ENCODE measurements at regions not wholly inside any gene's neighbourhood (a gene's known extent, or its start where the extent isn't known, plus 50 kb on each side); places are given as distances from the start of the nearest gene placed in this dataset.
"Not testable (repeated sequence)": the region's sequence is repeated elsewhere in the genome, so short reads cannot be mapped to it uniquely, and the experiment has no call there.

GRCh38 chr22:22758101-22758807 is 113.8 kb downstream of the GGTLC2 start:
- FAIRE-seq; H3K27ac ChIP-seq; H3K4me1 ChIP-seq; H3K27me3 ChIP-seq; H3K36me3 ChIP-seq; intact Hi-C loops (cut with DNase I); H3K9me3 ChIP-seq; DNase-seq; H3K4me3 ChIP-seq; ATAC-seq: not testable (repeated sequence)
- WGBS, 2 donors: 68 to 84% methylated on average over 6 of the region's 6 CpGs

GRCh38 chr22:22759371-22759770 is 115.0 kb downstream of the GGTLC2 start:
- no peaks in the 10 kb centered on the region for H3K9me3 ChIP-seq
- no peaks in the 10 kb centered on the region for H3K4me1 ChIP-seq
- no peak for DNase-seq
- WGBS, 2 donors: 64 to 71% methylated on average over 6 of the region's 6 CpGs
- FAIRE-seq: no peak
- intact Hi-C loops (cut with DNase I): no loop called here
- H3K4me3 ChIP-seq: no peak overlapping the region
- H3K27ac ChIP-seq: no peak overlapping the region
- no peaks in the 10 kb centered on the region for H3K27me3 ChIP-seq
- no peak for ATAC-seq
- no peaks in the 10 kb centered on the region for H3K36me3 ChIP-seq
- TF ChIP-seq CTCF (IDR thresholded peaks at IDR 0.05): no peak

GRCh38 chr22:22759889-22760546 is 115.6 kb downstream of the GGTLC2 start:
- no peak overlapping the region for H3K4me3 ChIP-seq
- FAIRE-seq: no peak
- intact Hi-C loops (cut with DNase I): no loop called here
- no peaks in the 10 kb centered on the region for H3K9me3 ChIP-seq
- no peak for TF ChIP-seq CTCF (IDR thresholded peaks at IDR 0.05)
- no peaks in the 10 kb centered on the region for H3K4me1 ChIP-seq
- H3K27me3 ChIP-seq: no peaks in the 10 kb centered on the region
- H3K27ac ChIP-seq: no peak overlapping the region
- DNase-seq: no peak
- H3K36me3 ChIP-seq: no peaks in the 10 kb centered on the region
- no peak for ATAC-seq
- 73 to 80% methylated on average over 7 of the region's 7 CpGs for WGBS, 2 donors

DNA sequence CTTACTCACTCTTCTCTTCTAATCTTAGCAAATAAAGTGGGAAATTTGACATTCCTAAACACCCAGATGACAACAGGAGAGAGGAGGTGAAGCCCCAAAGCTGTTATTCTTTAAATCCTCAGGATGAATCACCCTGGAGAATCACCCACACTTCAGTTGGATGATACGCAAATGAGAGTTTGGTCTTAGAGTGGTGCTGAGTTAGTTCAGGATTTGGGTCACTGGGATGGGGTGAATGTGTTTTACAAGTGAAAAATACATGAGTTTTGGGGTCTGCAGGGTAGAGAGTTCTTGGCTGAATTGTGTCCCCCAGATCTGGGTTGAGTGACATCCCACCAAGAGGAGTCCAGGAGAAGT is 117.2 kb downstream of the GGTLC2 start:
- no peak for TF ChIP-seq CTCF (IDR thresholded peaks at IDR 0.05)
- no peak overlapping the region for H3K27ac ChIP-seq
- no peaks in the 10 kb centered on the region for H3K4me1 ChIP-seq
- FAIRE-seq (no peak), DNase-seq (no peak), ATAC-seq (no peak)
- H3K27me3 ChIP-seq: no peaks in the 10 kb centered on the region
- intact Hi-C loops (cut with DNase I): no loop called here
- WGBS, 2 donors: 91 to 95% methylated on average over 1 of the region's 1 CpG
- H3K36me3 ChIP-seq: no peaks in the 10 kb centered on the region
- no peaks in the 10 kb centered on the region for H3K9me3 ChIP-seq
- H3K4me3 ChIP-seq: no peak overlapping the region

DNA sequence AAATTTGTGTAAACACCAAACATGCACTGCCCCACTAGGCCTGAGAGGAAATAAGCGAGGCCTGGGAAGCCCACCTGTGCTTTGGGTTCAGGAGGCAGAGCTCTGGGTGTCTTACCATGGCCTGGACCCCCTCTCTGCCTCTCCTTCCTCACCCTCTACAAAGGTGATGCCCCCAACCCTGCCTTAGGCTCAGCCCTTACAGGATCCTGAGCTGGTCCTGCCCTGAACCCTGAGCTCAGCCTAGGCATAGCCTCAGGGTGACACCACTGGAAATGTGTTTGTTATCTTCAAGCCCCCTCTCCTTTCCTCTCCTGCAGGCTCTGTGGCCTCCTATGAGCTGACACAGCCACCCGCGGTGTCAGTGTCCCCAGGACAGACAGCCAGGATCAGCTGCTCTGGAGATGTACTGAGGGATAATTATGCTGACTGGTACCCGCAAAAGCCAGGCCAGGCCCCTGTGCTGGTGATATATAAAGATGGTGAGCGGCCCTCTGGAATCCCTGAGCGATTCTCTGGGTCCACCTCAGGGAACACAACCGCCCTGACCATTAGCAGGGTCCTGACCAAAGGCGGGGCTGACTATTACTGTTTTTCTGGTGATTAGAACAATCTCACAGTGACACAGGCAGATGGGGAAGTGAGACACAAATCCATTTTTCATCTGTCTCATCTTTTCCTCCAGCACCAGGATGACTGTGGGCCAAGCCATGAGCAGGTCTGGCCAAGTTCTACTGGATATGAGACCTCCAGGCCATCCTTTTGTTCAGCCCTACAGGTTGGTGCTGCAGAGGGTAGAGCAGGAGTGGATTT is 117.8 kb downstream of the GGTLC2 start:
- H3K36me3 ChIP-seq: no peaks in the 10 kb centered on the region
- ATAC-seq (no peak), DNase-seq (no peak), FAIRE-seq (no peak)
- TF ChIP-seq CTCF (IDR thresholded peaks at IDR 0.05): no peak
- intact Hi-C loops (cut with DNase I): no loop called here
- 70 to 87% methylated on average over 8 of the region's 8 CpGs for WGBS, 2 donors
- no peaks in the 10 kb centered on the region for H3K27me3 ChIP-seq
- H3K27ac ChIP-seq: no peak overlapping the region
- no peaks in the 10 kb centered on the region for H3K4me1 ChIP-seq
- H3K9me3 ChIP-seq: no peaks in the 10 kb centered on the region
- H3K4me3 ChIP-seq: no peak overlapping the region
